Astrocyte (in vitro differentiated cells and primary cell): ENCODE measurements at regions not wholly inside any gene's neighbourhood (a gene's known extent, or its start where the extent isn't known, plus 50 kb on each side); places are given as distances from the start of the nearest gene placed in this dataset.

Experiments
- DNase-seq: peaks from one replicate; pipeline ENCODE4 v3.0.0-alpha.2; 2010; ENCODE audit warnings: low read depth
- FAIRE-seq: peaks from 2 replicates; lab custom pipeline; 2011; peaks lifted over from hg19 to GRCh38; lab: Jason Lieb, UNC
- H2AFZ ChIP-seq: 2 replicates; pipeline ENCODE4 v1.6.0; 2012; ENCODE audit warnings: low read depth, low read length, inconsistent platforms
- H3K27ac ChIP-seq: 2 replicates; pipeline ENCODE4 v1.5.1; 2011; ENCODE audit warnings: low read depth, low read length, inconsistent platforms
- H3K27me3 ChIP-seq: 2 replicates; pipeline ENCODE4 v1.6.0; 2011; ENCODE audit warnings: low read length, inconsistent platforms; ENCODE audit not compliant: insufficient read depth
- H3K36me3 ChIP-seq: 2 replicates; pipeline ENCODE4 v1.5.1; 2011; ENCODE audit warnings: low read length, inconsistent platforms; ENCODE audit not compliant: insufficient read depth
- H3K4me1 ChIP-seq: 2 replicates; pipeline ENCODE4 v1.5.1; 2011; ENCODE audit warnings: low read length, inconsistent platforms; ENCODE audit not compliant: insufficient read depth
- H3K4me2 ChIP-seq: 2 replicates; pipeline ENCODE4 v1.6.0; 2012; ENCODE audit warnings: low read length, inconsistent platforms
- H3K4me3 ChIP-seq: 2 replicates; pipeline ENCODE4 v1.5.1; 2011; ENCODE audit warnings: low read depth, mild to moderate bottlenecking, low read length, inconsistent platforms; ENCODE audit not compliant: insufficient read depth
- H3K79me2 ChIP-seq: 2 replicates; pipeline ENCODE4 v1.6.0; 2012; ENCODE audit warnings: mild to moderate bottlenecking, low read length, inconsistent platforms; ENCODE audit not compliant: insufficient read depth
- H3K9ac ChIP-seq: 2 replicates; pipeline ENCODE4 v1.6.0; 2012; ENCODE audit warnings: mild to moderate bottlenecking, low read length, inconsistent platforms
- H3K9me3 ChIP-seq: 2 replicates; pipeline ENCODE4 v1.5.1; 2012; ENCODE audit warnings: low read depth, mild to moderate bottlenecking, low read length, inconsistent platforms; ENCODE audit not compliant: insufficient read depth
- H4K20me1 ChIP-seq: 2 replicates; pipeline ENCODE4 v1.6.0; 2012; ENCODE audit warnings: low read length, inconsistent platforms; ENCODE audit not compliant: insufficient read depth
- H3K27ac Mint-ChIP-seq: one replicate; pipeline ENCODE4 v1.8.0; 2021; ENCODE audit warnings: mild to moderate bottlenecking, mixed read lengths; ENCODE audit not compliant: unreplicated experiment
- H3K27me3 Mint-ChIP-seq: one replicate; pipeline ENCODE4 v1.8.0; 2021; ENCODE audit warnings: low read depth, mixed read lengths; ENCODE audit not compliant: unreplicated experiment
- H3K36me3 Mint-ChIP-seq: one replicate; pipeline ENCODE4 v1.8.0; 2021; ENCODE audit warnings: low read depth, mixed read lengths; ENCODE audit not compliant: unreplicated experiment
- H3K4me1 Mint-ChIP-seq: one replicate; pipeline ENCODE4 v1.8.0; 2021; ENCODE audit warnings: low read depth, mixed read lengths; ENCODE audit not compliant: unreplicated experiment
- H3K4me3 Mint-ChIP-seq: one replicate; pipeline ENCODE4 v1.8.0; 2021; ENCODE audit warnings: mild to moderate bottlenecking, moderate library complexity, mixed read lengths; ENCODE audit not compliant: unreplicated experiment
- H3K9me3 Mint-ChIP-seq: one replicate; pipeline ENCODE4 v1.8.0; 2021; ENCODE audit warnings: mild to moderate bottlenecking, mixed read lengths; ENCODE audit not compliant: unreplicated experiment
- CTCF ChIP-seq: IDR thresholded peaks from 2 replicates; pipeline ENCODE4 v1.5.1; 2011; ENCODE audit warnings: low read depth, mild to moderate bottlenecking, inconsistent platforms, low read length, moderate library complexity; ENCODE audit not compliant: insufficient read depth
- EZH2 ChIP-seq: IDR thresholded peaks from 2 replicates; pipeline ENCODE4 v1.6.1; 2012; ENCODE audit warnings: mild to moderate bottlenecking, low read length, inconsistent platforms; ENCODE audit not compliant: insufficient read depth

GRCh38 chr5:63860379-63860778, 101.9 kb downstream of the HTR1A start:
- Histone ChIP-seq H3K4me3 (no peak overlapping the region), H3K9me3 (peaks cover 3% of the 10 kb centered on the region), H3K27ac (no peak overlapping the region), H3K4me2 (no peak overlapping the region), H4K20me1 (no peaks in the 10 kb centered on the region), H3K4me1 (no peaks in the 10 kb centered on the region), H2AFZ (no peak overlapping the region), H3K27me3 (no peaks in the 10 kb centered on the region), H3K36me3 (no peaks in the 10 kb centered on the region), H3K79me2 (no peaks in the 10 kb centered on the region), H3K9ac (no peak overlapping the region)
- FAIRE-seq: no peak
- Mint-ChIP-seq H3K4me3 (no peak overlapping the region), H3K4me1 (no peaks in the 10 kb centered on the region), H3K27ac (no peak overlapping the region), H3K9me3 (peaks cover 8% of the 10 kb centered on the region), H3K36me3 (no peaks in the 10 kb centered on the region), H3K27me3 (no peaks in the 10 kb centered on the region)
- DNase-seq: no peak
- no peak for TF ChIP-seq EZH2
- no peak for TF ChIP-seq CTCF

DNA sequence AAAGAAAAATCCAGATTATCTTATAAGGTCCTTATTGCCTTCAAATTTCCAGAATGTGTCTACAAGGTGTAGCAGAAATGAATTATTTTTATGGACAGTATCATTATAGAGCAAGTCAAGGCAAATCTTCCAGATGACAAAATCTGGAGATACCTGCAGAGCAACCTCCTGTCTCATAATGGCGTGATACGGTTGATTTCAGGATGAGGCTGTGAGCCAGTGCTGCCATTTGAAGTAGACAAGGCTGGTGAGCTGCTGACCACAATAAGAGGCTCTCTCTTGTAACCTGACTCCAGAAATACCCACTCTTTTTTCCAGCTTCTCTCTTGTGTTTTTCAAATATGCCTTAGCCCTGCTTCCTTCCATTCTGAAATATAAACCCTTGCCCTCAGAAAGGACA, 108.2 kb downstream of the HTR1A start:
- no peak for DNase-seq
- no peaks in the 10 kb centered on the region for H3K4me1 ChIP-seq
- no peak overlapping the region for H3K9ac ChIP-seq
- no peak overlapping the region for H2AFZ ChIP-seq
- H3K27ac ChIP-seq: no peak overlapping the region
- no peaks in the 10 kb centered on the region for H3K36me3 Mint-ChIP-seq
- no peaks in the 10 kb centered on the region for H4K20me1 ChIP-seq
- FAIRE-seq: no peak
- no peaks in the 10 kb centered on the region for H3K9me3 ChIP-seq
- no peaks in the 10 kb centered on the region for H3K36me3 ChIP-seq
- peak overlapping the region; percentile 63 for H3K27ac Mint-ChIP-seq
- H3K4me3 ChIP-seq: no peak overlapping the region
- H3K4me1 Mint-ChIP-seq: peaks cover 17% of the 10 kb centered on the region
- no peak overlapping the region for H3K4me2 ChIP-seq
- H3K9me3 Mint-ChIP-seq: no peaks in the 10 kb centered on the region
- H3K27me3 ChIP-seq: no peaks in the 10 kb centered on the region
- no peaks in the 10 kb centered on the region for H3K27me3 Mint-ChIP-seq
- H3K4me3 Mint-ChIP-seq: no peak overlapping the region
- no peak for TF ChIP-seq EZH2
- no peak for TF ChIP-seq CTCF
- H3K79me2 ChIP-seq: no peaks in the 10 kb centered on the region

- Histone ChIP-seq H3K4me2 (no peak overlapping the region), H3K4me3 (no peak overlapping the region), H3K79me2 (no peaks in the 10 kb centered on the region), H2AFZ (no peak overlapping the region), H3K27ac (no peak overlapping the region), H3K27me3 (no peaks in the 10 kb centered on the region), H3K4me1 (no peaks in the 10 kb centered on the region), H4K20me1 (no peaks in the 10 kb centered on the region), H3K36me3 (no peaks in the 10 kb centered on the region), H3K9me3 (no peaks in the 10 kb centered on the region), H3K9ac (no peak overlapping the region)
- no peaks in the 10 kb centered on the region for H3K36me3 Mint-ChIP-seq
- no peak overlapping the region for H3K4me3 Mint-ChIP-seq
- FAIRE-seq (no peak), DNase-seq (no peak)
- H3K9me3 Mint-ChIP-seq: peaks cover 3% of the 10 kb centered on the region
- H3K27ac Mint-ChIP-seq: no peak overlapping the region
- H3K27me3 Mint-ChIP-seq: no peaks in the 10 kb centered on the region
- TF ChIP-seq EZH2 (no peak), CTCF (no peak)
- H3K4me1 Mint-ChIP-seq: no peaks in the 10 kb centered on the region
These were observed 119.1 kb downstream of the HTR1A start for GRCh38 chr5:63843190-63843589.
